SKM-1 treated with dmso at 0.1 percent for 144 hours (cell line): ENCODE measurements at regions not wholly inside any gene's neighbourhood (a gene's known extent, or its start where the extent isn't known, plus 50 kb on each side); places are given as distances from the start of the nearest gene placed in this dataset.
"Not testable (repeated sequence)": the region's sequence is repeated elsewhere in the genome, so short reads cannot be mapped to it uniquely, and the experiment has no call there.

ENCODE experiments used
- DNase-seq: peaks from one replicate; lab custom pipeline; 2025; ENCODE audit not compliant: unreplicated experiment; lab: John Stamatoyannopoulos, UW

- peak; percentile 15 for DNase-seq
Measured at GRCh38 chr12:89840162-89840922, 131.7 kb upstream of the ATP2B1 start.

GRCh38 chr12:89839444-89839843, 130.8 kb upstream of the ATP2B1 start:
- DNase-seq, result no peak

- no peak for DNase-seq
Measured at GRCh38 chr12:89838833-89839232, 130.2 kb upstream of the ATP2B1 start.

GRCh38 chr12:89836026-89836425, 127.4 kb upstream of the ATP2B1 start:
- no peak for DNase-seq

- no peak for DNase-seq
Measured at GRCh38 chr12:89834676-89835075, 126.0 kb upstream of the ATP2B1 start.

GRCh38 chr12:89833337-89834252, 125.0 kb upstream of the ATP2B1 start:
- DNase-seq, result no peak

GRCh38 chr12:89832336-89832735, 123.7 kb upstream of the ATP2B1 start:
- DNase-seq, result no peak

GRCh38 chr12:89831310-89832095, 122.9 kb upstream of the ATP2B1 start:
- DNase-seq, result no peak

GRCh38 chr12:89829434-89829975, 120.9 kb upstream of the ATP2B1 start:
- DNase-seq, result no peak

GRCh38 chr12:89828575-89828974, 119.9 kb upstream of the ATP2B1 start:
- no peak for DNase-seq

GRCh38 chr12:89827592-89827991, 119.0 kb upstream of the ATP2B1 start:
- no peak for DNase-seq

GRCh38 chr12:89826468-89826867, 117.8 kb upstream of the ATP2B1 start:
- no peak for DNase-seq

- no peak for DNase-seq
Measured at GRCh38 chr12:89825591-89826449, 117.2 kb upstream of the ATP2B1 start.

GRCh38 chr12:89824822-89825221, 116.2 kb upstream of the ATP2B1 start:
- DNase-seq, result no peak

- DNase-seq, result not testable (repeated sequence)
Measured at GRCh38 chr12:89822992-89823391, 114.4 kb upstream of the ATP2B1 start.

GRCh38 chr12:89821896-89822295, 113.3 kb upstream of the ATP2B1 start:
- no peak for DNase-seq

GRCh38 chr12:89817501-89818226, 109.0 kb upstream of the ATP2B1 start:
- no peak for DNase-seq

- no peak for DNase-seq
Measured at GRCh38 chr12:89815225-89815624, 106.6 kb upstream of the ATP2B1 start.

- no peak for DNase-seq
Measured at GRCh38 chr12:89803412-89803811, 94.8 kb upstream of the ATP2B1 start.
